ENCODE measurements at regions not wholly inside any gene's neighbourhood (a gene's known extent, or its start where the extent isn't known, plus 50 kb on each side); places are given as distances from the start of the nearest gene placed in this dataset.

DNA sequence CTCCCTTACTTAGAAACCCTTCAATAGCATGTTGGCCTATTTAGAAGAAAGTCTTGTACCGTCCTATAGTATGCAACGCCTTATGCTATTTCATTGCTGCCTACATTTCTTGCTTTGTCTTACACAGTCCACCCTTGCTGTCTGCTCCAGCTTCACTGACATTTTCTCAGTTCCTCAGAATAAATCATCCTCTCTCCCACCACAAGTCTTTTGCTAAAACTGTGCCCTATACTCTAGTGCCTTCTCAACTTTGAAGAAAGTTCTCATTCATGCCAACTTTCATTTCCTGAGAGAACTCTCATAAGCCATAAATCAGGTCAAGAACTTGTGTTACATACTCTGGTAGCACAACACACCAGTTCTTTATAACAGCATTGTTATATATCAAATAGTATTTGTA, 54.3 kb upstream of the COL3A1 start:
- no peak overlapping the region for H3K4me3 Mint-ChIP-seq (ENCODE audit: unreplicated experiment)
- no peak for DNase-seq (ENCODE audit: low spot score)
- H3K36me3 Mint-ChIP-seq (ENCODE audit: low read depth, unreplicated experiment), result no peaks in the 10 kb centered on the region
- TF ChIP-seq, protein P1, sequence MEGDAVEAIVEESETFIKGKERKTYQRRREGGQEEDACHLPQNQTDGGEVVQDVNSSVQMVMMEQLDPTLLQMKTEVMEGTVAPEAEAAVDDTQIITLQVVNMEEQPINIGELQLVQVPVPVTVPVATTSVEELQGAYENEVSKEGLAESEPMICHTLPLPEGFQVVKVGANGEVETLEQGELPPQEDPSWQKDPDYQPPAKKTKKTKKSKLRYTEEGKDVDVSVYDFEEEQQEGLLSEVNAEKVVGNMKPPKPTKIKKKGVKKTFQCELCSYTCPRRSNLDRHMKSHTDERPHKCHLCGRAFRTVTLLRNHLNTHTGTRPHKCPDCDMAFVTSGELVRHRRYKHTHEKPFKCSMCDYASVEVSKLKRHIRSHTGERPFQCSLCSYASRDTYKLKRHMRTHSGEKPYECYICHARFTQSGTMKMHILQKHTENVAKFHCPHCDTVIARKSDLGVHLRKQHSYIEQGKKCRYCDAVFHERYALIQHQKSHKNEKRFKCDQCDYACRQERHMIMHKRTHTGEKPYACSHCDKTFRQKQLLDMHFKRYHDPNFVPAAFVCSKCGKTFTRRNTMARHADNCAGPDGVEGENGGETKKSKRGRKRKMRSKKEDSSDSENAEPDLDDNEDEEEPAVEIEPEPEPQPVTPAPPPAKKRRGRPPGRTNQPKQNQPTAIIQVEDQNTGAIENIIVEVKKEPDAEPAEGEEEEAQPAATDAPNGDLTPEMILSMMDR (IDR thresholded peaks at IDR 0.05; ENCODE audit: unreplicated experiment), result no peak
- no peaks in the 10 kb centered on the region for H3K4me1 Mint-ChIP-seq (ENCODE audit: unreplicated experiment)
- H3K27ac Mint-ChIP-seq (ENCODE audit: unreplicated experiment), result no peak overlapping the region
- no peaks in the 10 kb centered on the region for H3K9me3 Mint-ChIP-seq (ENCODE audit: unreplicated experiment)
- no peaks in the 10 kb centered on the region for H3K27me3 Mint-ChIP-seq (ENCODE audit: unreplicated experiment)

GRCh38 chr2:188922191-188922590, 52.0 kb upstream of the COL3A1 start:
- Mint-ChIP-seq H3K27me3 (ENCODE audit: unreplicated experiment) (no peaks in the 10 kb centered on the region), H3K27ac (ENCODE audit: unreplicated experiment) (no peak overlapping the region), H3K9me3 (ENCODE audit: unreplicated experiment) (no peaks in the 10 kb centered on the region), H3K4me3 (ENCODE audit: unreplicated experiment) (no peak overlapping the region), H3K4me1 (ENCODE audit: unreplicated experiment) (no peaks in the 10 kb centered on the region), H3K36me3 (ENCODE audit: low read depth, unreplicated experiment) (no peaks in the 10 kb centered on the region)
- no peak for DNase-seq (ENCODE audit: low spot score)
- TF ChIP-seq, protein P1 (IDR thresholded peaks at IDR 0.05; ENCODE audit: unreplicated experiment), result no peak

Data from endothelial cell (in vitro differentiated cells).